H7 (cell line): ENCODE measurements at regions not wholly inside any gene's neighbourhood (a gene's known extent, or its start where the extent isn't known, plus 50 kb on each side); places are given as distances from the start of the nearest gene placed in this dataset.
"Not testable (repeated sequence)": the region's sequence is repeated elsewhere in the genome, so short reads cannot be mapped to it uniquely, and the experiment has no call there.

Experiments used
- DNase-seq: peaks from one replicate; pipeline ENCODE4 v3.0.0; 2012
- H3K27me3 ChIP-seq: 2 replicates; pipeline ENCODE4 v1.6.0; 2011; ENCODE audit warnings: mild to moderate bottlenecking, low read length; ENCODE audit not compliant: control insufficient read depth, insufficient read depth
- H3K36me3 ChIP-seq: replicated peaks from 2 replicates; pipeline ENCODE4 v1.5.1; 2011; ENCODE audit warnings: low read length; ENCODE audit not compliant: control insufficient read depth, insufficient read depth
- H3K4me3 ChIP-seq: 2 replicates; pipeline ENCODE4 v1.5.1; 2011; ENCODE audit warnings: low read depth, mild to moderate bottlenecking, control low read depth, low read length, moderate library complexity; ENCODE audit not compliant: insufficient read depth

GRCh38 chr16:80091453-80091852, 449.3 kb upstream of the DYNLRB2 start:
- H3K36me3 ChIP-seq, DNase-seq: not testable (repeated sequence)

DNA sequence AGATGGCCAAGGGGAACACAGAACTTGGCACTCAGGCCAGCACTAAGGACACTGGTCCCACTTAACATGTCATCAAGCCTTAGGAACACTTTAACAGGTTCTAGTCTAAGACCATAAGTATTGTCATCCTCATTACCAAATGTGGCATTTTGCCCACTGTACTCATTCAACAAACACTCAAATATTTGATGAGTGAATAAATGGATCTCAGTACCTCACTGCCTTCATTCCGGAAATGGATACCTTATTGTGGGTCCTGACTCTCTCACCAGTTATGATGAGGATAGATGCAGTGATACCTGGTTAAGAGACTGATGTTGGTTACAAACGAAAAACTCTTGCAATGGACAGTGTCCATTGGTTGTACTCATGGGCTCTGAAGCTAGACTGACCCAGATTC, 455.2 kb upstream of the DYNLRB2 start:
- no peak for DNase-seq
- no peaks in the 10 kb centered on the region; the same call in 1 of the 2 replicates for H3K27me3 ChIP-seq
- no peaks in the 10 kb centered on the region for H3K36me3 ChIP-seq
- H3K4me3 ChIP-seq, result no peak overlapping the region

More at GRCh38 chr16:80091453-80091852, 449.3 kb upstream of the DYNLRB2 start:
- not testable (repeated sequence) for H3K27me3 ChIP-seq, H3K4me3 ChIP-seq

DNA sequence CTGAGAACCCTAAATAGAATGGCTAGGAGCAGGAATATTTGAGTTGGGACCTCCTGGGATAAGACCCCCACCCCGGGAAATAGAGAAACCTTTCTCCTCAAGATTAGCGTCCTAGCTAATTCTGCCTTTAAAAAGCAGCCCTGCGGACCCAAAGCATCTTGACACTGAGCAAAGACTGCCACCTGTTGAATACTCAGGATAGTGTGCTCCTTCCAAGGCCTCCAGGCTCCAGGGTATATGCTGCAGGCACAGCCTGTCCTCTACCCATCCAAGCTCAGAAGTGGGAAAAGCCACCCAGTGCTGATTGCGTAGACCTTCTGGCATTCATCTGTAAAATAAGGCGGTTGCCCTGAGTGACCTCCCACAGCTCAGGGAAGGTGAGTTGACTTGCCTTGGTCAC, 456.2 kb upstream of the DYNLRB2 start:
- Histone ChIP-seq H3K36me3 (no peaks in the 10 kb centered on the region), H3K4me3 (no peak overlapping the region), H3K27me3 (no peaks in the 10 kb centered on the region; the same call in 1 of the 2 replicates)
- DNase-seq, result peak; percentile 33

DNA sequence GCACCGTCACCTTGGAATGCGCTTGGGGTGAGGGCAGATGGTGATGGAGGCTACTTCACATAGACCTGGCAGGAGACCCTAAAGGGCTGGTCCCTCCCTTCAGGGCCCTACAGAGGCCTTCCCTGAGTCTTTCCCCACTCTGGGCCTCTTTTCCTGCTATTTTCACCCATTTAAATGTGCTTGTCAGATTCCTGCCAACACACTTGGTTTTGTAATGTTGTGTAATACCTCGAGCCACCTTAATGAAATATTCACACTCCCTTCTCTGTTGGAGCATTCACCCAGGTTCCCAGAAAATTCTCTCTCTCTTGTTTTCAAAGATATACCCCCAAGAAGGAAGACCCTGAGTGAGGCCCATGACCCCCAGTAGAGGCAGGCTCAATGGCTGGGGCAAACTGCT, 456.6 kb upstream of the DYNLRB2 start:
- Histone ChIP-seq H3K36me3 (no peaks in the 10 kb centered on the region), H3K27me3 (no peaks in the 10 kb centered on the region; the same call in 1 of the 2 replicates), H3K4me3 (no peak overlapping the region)
- no peak for DNase-seq

DNA sequence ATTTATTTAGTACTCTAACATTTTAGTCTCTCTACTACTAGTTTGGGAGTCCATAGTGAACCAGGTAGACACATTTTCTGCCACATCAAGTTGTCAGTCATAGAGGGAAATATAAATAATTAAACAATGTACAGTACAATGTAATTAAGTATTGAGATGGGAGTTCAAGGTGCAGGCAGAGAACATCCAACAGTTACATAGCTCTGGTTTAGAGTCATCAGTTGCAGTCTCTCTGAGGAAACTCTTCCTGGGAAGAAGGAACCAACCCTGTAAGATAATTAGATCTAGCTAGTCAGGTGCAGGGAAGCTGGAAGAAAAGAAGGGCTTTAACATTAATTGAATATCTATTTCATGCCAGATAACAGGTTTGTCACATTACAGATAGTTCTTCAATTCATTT, 457.9 kb upstream of the DYNLRB2 start:
- Histone ChIP-seq H3K4me3 (no peak overlapping the region), H3K36me3 (no peaks in the 10 kb centered on the region), H3K27me3 (no peaks in the 10 kb centered on the region; the same call in 1 of the 2 replicates)
- no peak for DNase-seq

DNA sequence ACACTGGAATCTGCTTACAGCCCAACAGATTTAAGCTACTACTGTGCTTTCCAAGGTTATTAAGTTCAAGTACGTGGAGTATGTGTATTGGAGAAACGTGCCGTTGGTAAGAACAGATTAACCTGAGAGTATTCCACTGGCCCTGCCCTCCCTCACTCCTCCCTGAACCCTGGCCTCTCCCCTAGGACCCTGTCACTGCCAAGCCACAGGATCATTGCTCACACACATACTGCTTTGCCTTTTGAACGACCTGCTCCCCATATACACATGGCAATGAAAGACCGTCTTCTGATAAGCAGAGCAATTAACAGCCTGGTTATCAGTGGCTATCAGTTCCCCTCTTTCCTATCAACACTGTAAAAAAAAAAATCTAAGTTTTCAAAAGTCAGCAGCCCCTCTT, 458.9 kb upstream of the DYNLRB2 start:
- Histone ChIP-seq H3K4me3 (no peak overlapping the region), H3K36me3 (no peaks in the 10 kb centered on the region), H3K27me3 (no peaks in the 10 kb centered on the region; the same call in 1 of the 2 replicates)
- no peak for DNase-seq

DNA sequence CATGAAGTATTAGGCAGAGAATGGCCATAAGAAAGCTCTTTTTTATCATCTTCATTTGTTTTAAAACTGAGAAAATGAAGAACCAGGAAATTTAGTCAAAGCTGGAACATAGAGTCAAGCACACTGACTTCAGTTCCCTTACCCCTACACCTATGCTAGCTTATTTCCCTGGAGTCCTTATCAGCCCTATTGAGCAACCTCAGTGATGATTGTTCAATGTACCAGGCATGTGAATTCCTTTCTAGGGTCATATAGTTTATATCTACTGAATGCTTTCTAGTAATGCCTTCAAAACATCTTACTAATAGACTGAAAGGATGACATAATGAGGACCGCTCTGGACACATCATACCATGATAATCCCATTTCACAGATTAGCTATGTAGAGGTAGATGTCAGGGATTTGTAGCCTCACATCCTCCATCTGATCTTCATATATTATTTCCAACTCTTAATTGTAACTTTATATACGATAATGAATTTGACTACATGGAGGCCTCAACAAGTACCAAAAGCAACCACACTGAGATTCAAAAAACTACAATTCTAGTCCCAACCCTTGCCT, 460.4 kb upstream of the DYNLRB2 start:
- Histone ChIP-seq H3K36me3 (no peaks in the 10 kb centered on the region), H3K27me3 (no peaks in the 10 kb centered on the region; the same call in 1 of the 2 replicates), H3K4me3 (no peak overlapping the region)
- DNase-seq, result no peak

- Histone ChIP-seq H3K27me3 (no peaks in the 10 kb centered on the region; the same call in 1 of the 2 replicates), H3K4me3 (no peak overlapping the region), H3K36me3 (no peaks in the 10 kb centered on the region)
- DNase-seq, result no peak
Observed at GRCh38 chr16:80079072-80079471, 461.7 kb upstream of the DYNLRB2 start.

DNA sequence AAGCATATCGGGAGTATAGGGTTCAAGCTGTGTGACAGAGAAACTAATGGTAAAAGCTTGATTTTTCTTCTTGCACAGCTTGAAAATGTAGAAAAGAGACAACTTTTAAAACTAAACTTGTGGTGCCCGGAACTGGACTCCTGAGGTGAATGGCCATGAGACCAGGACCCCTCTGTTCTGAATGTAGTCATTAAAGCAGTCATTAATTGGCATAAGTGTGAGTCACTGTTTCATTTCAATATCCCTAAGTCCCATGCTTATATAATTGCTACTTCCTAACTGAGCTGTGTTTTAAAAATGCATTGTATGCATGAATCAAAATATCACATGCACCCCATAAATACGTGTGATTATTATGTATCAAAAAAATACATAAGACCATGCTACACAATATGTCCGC, 463.1 kb upstream of the DYNLRB2 start:
- Histone ChIP-seq H3K27me3 (no peaks in the 10 kb centered on the region; the same call in 1 of the 2 replicates), H3K4me3 (no peak overlapping the region), H3K36me3 (no peaks in the 10 kb centered on the region)
- DNase-seq, result no peak

DNA sequence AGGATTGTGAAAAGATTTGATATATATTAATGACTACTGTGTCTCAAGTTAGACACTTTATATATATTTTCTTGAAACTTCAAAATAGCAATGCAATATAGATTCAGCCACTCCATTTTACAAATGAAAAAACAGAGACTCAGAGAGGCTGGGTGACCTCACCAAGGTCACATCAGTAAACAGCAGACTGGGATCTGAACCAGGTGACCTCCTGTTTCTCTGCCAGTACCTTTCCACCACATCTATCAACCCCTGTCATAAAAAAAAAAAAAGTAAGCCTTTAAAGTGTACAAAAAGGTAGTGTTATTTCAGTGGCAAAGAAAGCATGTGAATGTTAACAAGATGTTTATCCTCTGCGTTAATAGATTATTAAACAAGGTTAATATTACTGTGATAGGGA, 466.5 kb upstream of the DYNLRB2 start:
- no peak for DNase-seq
- Histone ChIP-seq H3K36me3 (no peaks in the 10 kb centered on the region), H3K27me3 (no peaks in the 10 kb centered on the region), H3K4me3 (no peak overlapping the region)

DNA sequence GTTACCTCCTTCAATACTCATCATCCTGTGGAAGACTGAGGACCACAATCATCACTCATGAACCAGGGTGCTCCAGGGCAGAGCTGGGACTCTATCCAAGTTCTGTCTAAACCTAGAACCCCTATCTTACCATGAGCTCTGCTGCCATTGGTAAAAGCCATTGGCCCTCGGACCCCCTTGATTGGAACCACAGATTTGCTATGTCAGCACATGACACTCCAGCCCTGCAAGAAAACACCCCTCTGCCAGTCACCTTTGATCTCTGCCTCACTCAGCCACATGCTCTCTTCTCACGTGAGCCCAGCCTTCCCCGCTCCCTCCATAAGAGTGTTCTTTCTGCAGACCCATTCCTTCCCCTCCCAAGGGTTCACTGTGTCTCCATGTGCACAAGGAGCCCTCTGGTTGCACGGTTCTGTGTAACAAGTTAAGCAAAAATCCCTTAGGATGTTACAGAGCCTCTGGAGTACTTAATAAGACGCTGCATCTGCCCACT, 468.8 kb upstream of the DYNLRB2 start:
- no peaks in the 10 kb centered on the region for H3K36me3 ChIP-seq
- H3K4me3 ChIP-seq, result no peak overlapping the region
- DNase-seq, result no peak
- no peaks in the 10 kb centered on the region for H3K27me3 ChIP-seq

- H3K36me3 ChIP-seq, result no peaks in the 10 kb centered on the region
- no peak for DNase-seq
- H3K27me3 ChIP-seq, result no peaks in the 10 kb centered on the region
- H3K4me3 ChIP-seq, result no peak overlapping the region
Observed at GRCh38 chr16:80066805-80067580, 466.5 kb upstream of the MAF start.

GRCh38 chr16:80065541-80065940, 465.0 kb upstream of the MAF start:
- Histone ChIP-seq H3K27me3 (no peaks in the 10 kb centered on the region), H3K4me3 (no peak overlapping the region), H3K36me3 (no peaks in the 10 kb centered on the region)
- no peak for DNase-seq

DNA sequence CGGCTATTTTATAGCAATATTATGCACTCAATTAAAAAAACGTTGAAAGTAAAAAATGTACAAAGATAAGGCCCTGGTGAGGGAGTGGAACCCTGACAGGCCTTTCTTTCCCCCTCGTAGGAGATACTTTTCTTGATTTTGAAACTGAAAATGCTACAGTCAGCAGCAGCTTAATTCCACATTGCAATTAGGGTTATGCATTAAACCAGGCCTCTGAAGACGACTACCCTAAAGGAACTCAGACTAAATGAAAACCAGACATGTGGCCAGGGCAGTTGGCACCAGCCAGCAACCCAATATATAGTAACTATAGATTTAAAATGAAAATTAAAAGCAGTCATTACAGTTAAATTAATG, 463.2 kb upstream of the MAF start:
- Histone ChIP-seq H3K4me3 (no peak overlapping the region), H3K36me3 (no peaks in the 10 kb centered on the region), H3K27me3 (no peaks in the 10 kb centered on the region)
- no peak for DNase-seq

- H3K4me3 ChIP-seq, result no peak overlapping the region
- no peaks in the 10 kb centered on the region for H3K36me3 ChIP-seq
- H3K27me3 ChIP-seq, result no peaks in the 10 kb centered on the region
- DNase-seq, result no peak
Observed at GRCh38 chr16:80063031-80063712, 462.6 kb upstream of the MAF start.
